ENCODE measurements at regions not wholly inside any gene's neighbourhood (a gene's known extent, or its start where the extent isn't known, plus 50 kb on each side); places are given as distances from the start of the nearest gene placed in this dataset.

DNA sequence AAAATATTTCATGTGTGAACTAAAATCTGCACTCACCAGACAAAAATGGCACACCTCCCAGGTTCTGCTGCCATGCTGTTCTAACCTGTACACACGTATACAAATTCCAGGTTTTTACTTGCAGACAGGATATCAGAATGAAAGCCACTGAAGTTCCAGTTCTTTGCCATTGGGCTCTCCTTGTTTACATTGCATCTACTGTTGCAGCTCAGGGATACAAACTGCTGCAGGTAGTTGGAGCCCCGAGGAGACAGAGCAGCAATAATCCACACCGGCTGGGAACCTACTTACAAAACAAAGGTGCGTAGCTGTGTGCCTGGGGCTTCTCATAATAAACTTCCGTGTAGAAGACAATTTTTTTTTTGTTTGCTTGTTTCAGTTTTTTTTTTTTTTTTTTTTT lies 59.6 kb downstream of the HAPSTR1 start:
- Histone ChIP-seq H3K9me3 (ENCODE audit: low read length) (no peaks in the 10 kb centered on the region), H4K20me1 (ENCODE audit: insufficient read depth, low read length) (no peaks in the 10 kb centered on the region), H3K9me2 (ENCODE audit: low read depth, low read length) (no peaks in the 10 kb centered on the region), H3K4me2 (ENCODE audit: low read length) (no peak overlapping the region), H3F3A (ENCODE audit: insufficient read depth, low read length) (no peaks in the 10 kb centered on the region), H3K4me3 (ENCODE audit: low read depth, low read length, poor library complexity, severe bottlenecking) (no peak overlapping the region), H3K27ac (ENCODE audit: low read depth, low read length, poor library complexity, severe bottlenecking) (no peak overlapping the region), H3K36me3 (ENCODE audit: insufficient read depth, low read length) (no peaks in the 10 kb centered on the region), H3K9ac (ENCODE audit: low read length) (no peak overlapping the region), H3K27me3 (ENCODE audit: insufficient read depth, low read length) (peaks cover 8% of the 10 kb centered on the region; the same call in 1 of the 2 replicates), H2AFZ (ENCODE audit: low read length) (no peak overlapping the region), H3K4me1 (ENCODE audit: insufficient read depth, low read length, severe bottlenecking) (no peaks in the 10 kb centered on the region), H3K79me2 (ENCODE audit: insufficient read depth, low read length) (no peaks in the 10 kb centered on the region)
- no peak for TF ChIP-seq EZH2 (IDR thresholded peaks at IDR 0.05; ENCODE audit: borderline replicate concordance, low read length)
- TF ChIP-seq, protein P1, sequence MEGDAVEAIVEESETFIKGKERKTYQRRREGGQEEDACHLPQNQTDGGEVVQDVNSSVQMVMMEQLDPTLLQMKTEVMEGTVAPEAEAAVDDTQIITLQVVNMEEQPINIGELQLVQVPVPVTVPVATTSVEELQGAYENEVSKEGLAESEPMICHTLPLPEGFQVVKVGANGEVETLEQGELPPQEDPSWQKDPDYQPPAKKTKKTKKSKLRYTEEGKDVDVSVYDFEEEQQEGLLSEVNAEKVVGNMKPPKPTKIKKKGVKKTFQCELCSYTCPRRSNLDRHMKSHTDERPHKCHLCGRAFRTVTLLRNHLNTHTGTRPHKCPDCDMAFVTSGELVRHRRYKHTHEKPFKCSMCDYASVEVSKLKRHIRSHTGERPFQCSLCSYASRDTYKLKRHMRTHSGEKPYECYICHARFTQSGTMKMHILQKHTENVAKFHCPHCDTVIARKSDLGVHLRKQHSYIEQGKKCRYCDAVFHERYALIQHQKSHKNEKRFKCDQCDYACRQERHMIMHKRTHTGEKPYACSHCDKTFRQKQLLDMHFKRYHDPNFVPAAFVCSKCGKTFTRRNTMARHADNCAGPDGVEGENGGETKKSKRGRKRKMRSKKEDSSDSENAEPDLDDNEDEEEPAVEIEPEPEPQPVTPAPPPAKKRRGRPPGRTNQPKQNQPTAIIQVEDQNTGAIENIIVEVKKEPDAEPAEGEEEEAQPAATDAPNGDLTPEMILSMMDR (IDR thresholded peaks at IDR 0.05; ENCODE audit: low read length): no peak

DNA sequence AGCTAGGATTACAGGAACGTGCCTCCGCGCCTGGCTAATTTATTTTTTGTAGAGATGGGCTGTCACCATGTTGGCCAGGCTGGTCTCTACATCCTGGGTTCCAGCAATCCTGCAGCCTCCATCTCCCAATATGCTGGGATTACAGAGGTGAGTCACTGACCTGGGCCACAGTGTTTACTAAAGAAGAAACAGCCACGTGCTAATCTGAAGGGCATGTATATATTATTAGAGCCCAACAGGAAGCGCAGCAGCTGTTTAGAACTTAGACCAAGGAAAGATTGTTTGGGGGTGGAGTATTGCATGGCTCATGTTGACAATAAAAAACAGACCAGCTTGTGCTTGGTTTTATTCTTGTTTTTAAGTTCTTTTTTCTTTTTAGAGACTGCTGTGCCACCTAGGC lies 60.2 kb downstream of the HAPSTR1 start:
- no peak overlapping the region for H3K4me3 ChIP-seq (ENCODE audit: low read depth, low read length, poor library complexity, severe bottlenecking)
- H3K4me2 ChIP-seq (ENCODE audit: low read length): no peak overlapping the region
- no peaks in the 10 kb centered on the region for H3K9me3 ChIP-seq (ENCODE audit: low read length)
- no peaks in the 10 kb centered on the region for H3K79me2 ChIP-seq (ENCODE audit: insufficient read depth, low read length)
- H2AFZ ChIP-seq (ENCODE audit: low read length): no peak overlapping the region
- H3K9ac ChIP-seq (ENCODE audit: low read length): no peak overlapping the region
- H3K27ac ChIP-seq (ENCODE audit: low read depth, low read length, poor library complexity, severe bottlenecking): no peak overlapping the region
- TF ChIP-seq, protein P1 (IDR thresholded peaks at IDR 0.05; ENCODE audit: low read length): no peak
- TF ChIP-seq EZH2 (IDR thresholded peaks at IDR 0.05; ENCODE audit: borderline replicate concordance, low read length): no peak
- no peaks in the 10 kb centered on the region for H4K20me1 ChIP-seq (ENCODE audit: insufficient read depth, low read length)
- no peaks in the 10 kb centered on the region for H3K9me2 ChIP-seq (ENCODE audit: low read depth, low read length)
- H3F3A ChIP-seq (ENCODE audit: insufficient read depth, low read length): no peaks in the 10 kb centered on the region
- peaks cover 3% of the 10 kb centered on the region; the same call in 1 of the 2 replicates for H3K27me3 ChIP-seq (ENCODE audit: insufficient read depth, low read length)
- H3K36me3 ChIP-seq (ENCODE audit: insufficient read depth, low read length): no peaks in the 10 kb centered on the region
- no peaks in the 10 kb centered on the region for H3K4me1 ChIP-seq (ENCODE audit: insufficient read depth, low read length, severe bottlenecking)

DNA sequence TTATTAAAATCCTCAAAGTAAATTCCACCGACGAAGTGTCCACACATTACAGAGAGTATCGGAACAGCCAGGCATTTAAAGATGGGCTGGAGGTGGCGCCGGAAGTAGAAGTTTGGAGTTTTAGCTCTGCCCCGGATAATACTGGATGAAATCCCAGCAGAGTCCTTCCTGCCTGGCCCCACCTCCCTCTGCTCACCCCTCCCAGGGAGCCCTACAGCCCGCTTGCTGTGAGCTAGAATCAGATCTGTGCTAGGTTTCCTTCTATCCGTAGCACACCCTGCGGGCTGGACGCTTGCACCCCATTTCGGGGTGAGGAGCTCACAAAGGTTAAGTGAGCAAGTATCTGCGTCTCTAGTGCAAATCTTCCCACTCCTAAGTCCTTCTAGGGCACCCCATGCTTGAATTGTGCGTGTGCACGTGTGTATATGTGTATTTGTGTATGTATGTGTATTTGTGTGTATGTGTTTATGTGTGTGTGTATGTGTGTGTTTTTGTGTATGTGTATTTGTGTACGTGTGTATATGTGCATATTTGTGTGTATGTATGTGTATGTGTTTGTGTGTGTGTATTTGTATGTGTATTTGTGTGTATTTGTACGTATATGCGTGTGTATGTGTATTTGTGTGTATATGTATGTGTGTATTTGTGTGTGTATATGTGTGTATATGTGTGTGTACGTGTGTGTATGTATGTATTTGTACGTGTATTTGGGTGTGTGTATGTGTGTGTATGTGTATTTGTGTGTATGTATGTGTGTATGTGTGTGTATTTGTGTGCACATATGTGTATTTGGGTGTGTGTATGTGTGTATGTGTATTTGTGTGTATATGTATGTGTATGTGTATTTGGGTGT lies 61.4 kb downstream of the HAPSTR1 start:
- no peaks in the 10 kb centered on the region for H3K36me3 ChIP-seq (ENCODE audit: insufficient read depth, low read length)
- H3K4me2 ChIP-seq (ENCODE audit: low read length): no peak overlapping the region
- no peak overlapping the region for H3K27ac ChIP-seq (ENCODE audit: low read depth, low read length, poor library complexity, severe bottlenecking)
- H4K20me1 ChIP-seq (ENCODE audit: insufficient read depth, low read length): no peaks in the 10 kb centered on the region
- no peak overlapping the region for H3K9ac ChIP-seq (ENCODE audit: low read length)
- no peaks in the 10 kb centered on the region for H3K9me3 ChIP-seq (ENCODE audit: low read length)
- H3K4me1 ChIP-seq (ENCODE audit: insufficient read depth, low read length, severe bottlenecking): no peaks in the 10 kb centered on the region
- H3K79me2 ChIP-seq (ENCODE audit: insufficient read depth, low read length): no peaks in the 10 kb centered on the region
- no peaks in the 10 kb centered on the region for H3K27me3 ChIP-seq (ENCODE audit: insufficient read depth, low read length)
- H3F3A ChIP-seq (ENCODE audit: insufficient read depth, low read length): no peaks in the 10 kb centered on the region
- no peaks in the 10 kb centered on the region for H3K9me2 ChIP-seq (ENCODE audit: low read depth, low read length)
- H3K4me3 ChIP-seq (ENCODE audit: low read depth, low read length, poor library complexity, severe bottlenecking): no peak overlapping the region
- no peak for TF ChIP-seq EZH2 (IDR thresholded peaks at IDR 0.05; ENCODE audit: borderline replicate concordance, low read length)
- no peak overlapping the region for H2AFZ ChIP-seq (ENCODE audit: low read length)

DNA sequence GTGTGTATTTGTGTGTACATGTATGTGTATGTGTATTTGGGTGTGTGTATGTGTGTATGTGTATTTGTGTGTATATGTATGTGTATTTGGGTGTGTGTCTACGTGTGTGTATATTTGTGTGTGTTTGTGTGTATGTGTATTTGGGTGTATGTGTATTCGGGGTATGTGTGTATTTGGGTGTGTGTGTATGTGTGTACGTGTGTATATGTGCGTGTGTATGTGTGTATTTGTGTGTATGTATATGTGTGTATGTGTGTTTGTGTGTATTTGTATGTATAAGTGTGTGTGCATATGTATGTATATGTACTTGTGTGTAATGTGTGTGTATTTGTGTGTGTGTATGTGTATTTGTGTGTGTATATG lies 62.0 kb downstream of the HAPSTR1 start:
- TF ChIP-seq, protein P1 (IDR thresholded peaks at IDR 0.05; ENCODE audit: low read length): no peak
- TF ChIP-seq EZH2 (IDR thresholded peaks at IDR 0.05; ENCODE audit: borderline replicate concordance, low read length): no peak
- Histone ChIP-seq H3F3A (ENCODE audit: insufficient read depth, low read length) (no peaks in the 10 kb centered on the region), H3K79me2 (ENCODE audit: insufficient read depth, low read length) (no peaks in the 10 kb centered on the region), H2AFZ (ENCODE audit: low read length) (no peak overlapping the region), H3K27ac (ENCODE audit: low read depth, low read length, poor library complexity, severe bottlenecking) (no peak overlapping the region), H4K20me1 (ENCODE audit: insufficient read depth, low read length) (no peaks in the 10 kb centered on the region), H3K4me1 (ENCODE audit: insufficient read depth, low read length, severe bottlenecking) (no peaks in the 10 kb centered on the region), H3K36me3 (ENCODE audit: insufficient read depth, low read length) (no peaks in the 10 kb centered on the region), H3K9ac (ENCODE audit: low read length) (no peak overlapping the region), H3K27me3 (ENCODE audit: insufficient read depth, low read length) (no peaks in the 10 kb centered on the region), H3K9me2 (ENCODE audit: low read depth, low read length) (no peaks in the 10 kb centered on the region), H3K9me3 (ENCODE audit: low read length) (no peaks in the 10 kb centered on the region), H3K4me2 (ENCODE audit: low read length) (no peak overlapping the region), H3K4me3 (ENCODE audit: low read depth, low read length, poor library complexity, severe bottlenecking) (no peak overlapping the region)

All from OCI-LY1 (cell line).